ENCODE measurements at regions not wholly inside any gene's neighbourhood (a gene's known extent, or its start where the extent isn't known, plus 50 kb on each side); places are given as distances from the start of the nearest gene placed in this dataset.

GRCh38 chr7:81648716-81649115, 121.1 kb downstream of the HGF start:
- in situ Hi-C loops (cut with HindIII; ENCODE audit: low sequenced_read_pairs), result no loop called here
- no peak for TF ChIP-seq CTCF (IDR thresholded peaks at IDR 0.05; ENCODE audit: low read depth, low read length, missing control alignments)
- H3K4me3 ChIP-seq (ENCODE audit: low read depth, low read length), result no peak overlapping the region
- peak; percentile 73 for DNase-seq (ENCODE audit: low read depth)

DNA sequence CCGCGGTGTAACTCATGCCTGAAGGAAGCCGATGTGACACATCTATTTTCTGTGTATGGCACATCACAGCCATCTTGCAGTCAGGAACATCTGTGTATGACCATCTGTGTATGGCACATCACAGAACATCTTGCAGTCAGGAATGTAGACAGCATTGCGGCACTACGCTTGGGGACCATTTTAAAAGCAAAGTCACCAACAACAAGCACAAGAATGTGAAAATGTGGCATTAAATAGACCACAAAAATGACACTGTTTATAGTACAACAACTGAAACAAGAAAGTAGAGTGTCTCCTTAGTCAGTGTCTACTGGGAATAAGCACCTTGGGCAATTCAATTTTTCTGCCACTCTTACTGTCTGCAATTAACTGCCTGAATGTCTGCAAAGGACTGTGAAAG, 124.4 kb downstream of the HGF start:
- H3K4me3 ChIP-seq (ENCODE audit: low read depth, low read length), result no peak overlapping the region
- in situ Hi-C loops (cut with HindIII; ENCODE audit: low sequenced_read_pairs), result no loop called here
- TF ChIP-seq CTCF (IDR thresholded peaks at IDR 0.05; ENCODE audit: low read depth, low read length, missing control alignments), result no peak
- DNase-seq (ENCODE audit: low read depth), result no peak

DNA sequence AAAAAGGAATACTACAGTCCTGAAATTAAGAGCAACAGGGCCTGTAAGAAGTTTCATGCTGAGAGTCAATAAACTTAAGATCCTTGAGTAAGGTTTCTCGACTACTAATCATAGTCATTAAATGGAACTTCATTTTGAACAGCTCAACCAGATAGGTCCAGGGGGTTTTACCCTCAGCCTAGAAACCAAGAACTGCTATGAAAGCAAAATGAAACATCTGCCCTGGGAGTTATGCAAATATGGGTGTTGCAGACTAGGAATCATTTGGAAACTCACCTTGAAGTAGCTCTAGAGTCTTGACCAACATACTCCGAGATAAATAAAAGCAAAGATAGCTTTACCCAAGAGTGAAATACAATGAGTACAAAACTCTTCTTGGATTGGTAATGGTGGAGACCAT, 128.0 kb downstream of the HGF start:
- TF ChIP-seq CTCF (IDR thresholded peaks at IDR 0.05; ENCODE audit: low read depth, low read length, missing control alignments), result no peak
- in situ Hi-C loops (cut with HindIII; ENCODE audit: low sequenced_read_pairs), result no loop called here
- no peak for DNase-seq (ENCODE audit: low read depth)
- H3K4me3 ChIP-seq (ENCODE audit: low read depth, low read length), result no peak overlapping the region

DNA sequence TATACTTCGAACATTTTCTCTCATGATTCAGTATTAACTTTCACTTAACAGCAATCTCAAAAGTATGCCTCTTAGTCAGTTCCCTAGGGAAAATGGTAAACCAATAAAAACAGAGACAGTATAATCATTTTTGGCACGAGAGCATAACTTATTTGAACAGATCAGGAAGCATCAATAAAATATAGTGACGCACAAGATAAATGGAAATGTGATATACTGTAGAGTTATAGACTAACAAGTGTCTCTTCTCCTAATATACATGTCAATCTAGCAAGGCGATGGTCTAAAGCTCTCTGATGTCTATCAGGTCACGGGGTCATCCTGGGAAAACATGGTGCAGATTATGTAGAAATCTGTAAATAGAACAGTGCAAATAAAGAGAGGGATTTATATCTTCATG, 131.6 kb downstream of the HGF start:
- no peak overlapping the region for H3K4me3 ChIP-seq (ENCODE audit: low read depth, low read length)
- in situ Hi-C loops (cut with HindIII; ENCODE audit: low sequenced_read_pairs), result no loop called here
- no peak for DNase-seq (ENCODE audit: low read depth)
- no peak for TF ChIP-seq CTCF (IDR thresholded peaks at IDR 0.05; ENCODE audit: low read depth, low read length, missing control alignments)

- in situ Hi-C loops (cut with HindIII; ENCODE audit: low sequenced_read_pairs), result no loop called here
- TF ChIP-seq CTCF (IDR thresholded peaks at IDR 0.05; ENCODE audit: low read depth, low read length, missing control alignments), result no peak
- no peak overlapping the region for H3K4me3 ChIP-seq (ENCODE audit: low read depth, low read length)
- DNase-seq (ENCODE audit: low read depth), result no peak
These were observed 132.3 kb downstream of the HGF start for GRCh38 chr7:81637534-81637933.

GRCh38 chr7:81632418-81632817, 137.4 kb downstream of the HGF start:
- in situ Hi-C loops (cut with HindIII; ENCODE audit: low sequenced_read_pairs), result no loop called here
- H3K4me3 ChIP-seq (ENCODE audit: low read depth, low read length), result no peak overlapping the region
- TF ChIP-seq CTCF (IDR thresholded peaks at IDR 0.05; ENCODE audit: low read depth, low read length, missing control alignments), result no peak
- peak; percentile 84 for DNase-seq (ENCODE audit: low read depth)

- in situ Hi-C loops (cut with HindIII; ENCODE audit: low sequenced_read_pairs), result no loop called here
- TF ChIP-seq CTCF (IDR thresholded peaks at IDR 0.05; ENCODE audit: low read depth, low read length, missing control alignments), result no peak
- DNase-seq (ENCODE audit: low read depth), result no peak
- H3K4me3 ChIP-seq (ENCODE audit: low read depth, low read length), result no peak overlapping the region
These were observed 139.2 kb downstream of the HGF start for GRCh38 chr7:81630600-81630999.

All from astrocyte of the cerebellum (primary cell).